ENCODE measurements at regions not wholly inside any gene's neighbourhood (a gene's known extent, or its start where the extent isn't known, plus 50 kb on each side); places are given as distances from the start of the nearest gene placed in this dataset.

GRCh38 chr13:94784066-94784465 is 71.7 kb upstream of the SOX21 start (continued):
- TF ChIP-seq PRDM15 (CRISPR knock-in tag; IDR thresholded peaks at IDR 0.05) (no peak), ZNF121 (CRISPR knock-in tag; IDR thresholded peaks at IDR 0.05) (no peak), ZNF263 (CRISPR knock-in tag; IDR thresholded peaks at IDR 0.05; ENCODE audit: low read depth) (no peak), CDX4 (CRISPR knock-in tag; IDR thresholded peaks at IDR 0.05; ENCODE audit: borderline replicate concordance) (no peak), NFE2L1 (CRISPR knock-in tag; IDR thresholded peaks at IDR 0.05) (no peak)

GRCh38 chr13:94783489-94783888 is 71.1 kb upstream of the SOX21 start:
- peaks cover 14% of the 10 kb centered on the region for H3K4me1 Mint-ChIP-seq
- ChIA-PET POLR2A (no interaction called here), CTCF (no interaction called here)
- H3K9me3 Mint-ChIP-seq = peaks cover 13% of the 10 kb centered on the region
- TF ChIP-seq MAX (CRISPR knock-in tag; IDR thresholded peaks at IDR 0.05) = no peak
- TF ChIP-seq MYBL2 (CRISPR knock-in tag; IDR thresholded peaks at IDR 0.05) = no peak
- TF ChIP-seq ZNF423 (CRISPR knock-in tag; IDR thresholded peaks at IDR 0.05) = no peak
- no peak for TF ChIP-seq ZNF532 (CRISPR knock-in tag; IDR thresholded peaks at IDR 0.05; ENCODE audit: borderline replicate concordance)
- TF ChIP-seq ESRRA (CRISPR knock-in tag; IDR thresholded peaks at IDR 0.05; ENCODE audit: borderline replicate concordance) = no peak
- TF ChIP-seq TEAD4 (CRISPR knock-in tag; IDR thresholded peaks at IDR 0.05) = no peak
- no peak for TF ChIP-seq AFF4 (CRISPR knock-in tag; IDR thresholded peaks at IDR 0.05; ENCODE audit: borderline replicate concordance)
- no peaks in the 10 kb centered on the region; the same call in 1 of the 2 replicates for H3K27me3 Mint-ChIP-seq (ENCODE audit: low read depth)
- no peak for ATAC-seq
- H3K4me3 Mint-ChIP-seq = no peak overlapping the region
- no peak overlapping the region for H3K27ac Mint-ChIP-seq
- no peak for DNase-seq (ENCODE audit: low spot score)
- H3K36me3 Mint-ChIP-seq = peaks cover 5% of the 10 kb centered on the region; the same call in 1 of the 2 replicates
